Naive thymus-derived CD8-positive, alpha-beta T cell (primary cell): ENCODE measurements at regions not wholly inside any gene's neighbourhood (a gene's known extent, or its start where the extent isn't known, plus 50 kb on each side); places are given as distances from the start of the nearest gene placed in this dataset.

Experiments
- ATAC-seq, 2 donors: fragments of 150-1000 bp; cut with Tn5 transposase in 1 of 2; sonication (Bioruptor Pico), chemical (Tn5 transposase) in 1 of 2; 1 replicate in 1 of 2; 2 replicates in 1 of 2; pipeline ENCODE4 v1.10.0; 2021; ENCODE audit warnings: mild to moderate bottlenecking in 2 of 2, moderate library complexity in 2 of 2
- POLR2A ChIA-PET: fragments of 350-600 bp; sonication (Branson Sonifier 250); formaldehyde crosslinking; loops from one replicate; lab custom pipeline; 2021; ENCODE audit warnings: antibody characterized with exemption; lab: Charles Lee
- DNase-seq, 10 donors: peaks; one replicate each; pipeline versions ENCODE4 v3.0.0 to v3.0.0-alpha.2; 2020 to 2022
- H3K27ac Mint-ChIP-seq, 10 donors: one replicate each; pipeline ENCODE4 v1.8.0; 2020 to 2022; ENCODE audit warnings: mild to moderate bottlenecking in 10 of 10, mixed read lengths in 10 of 10, moderate library complexity in 4 of 10, inconsistent platforms in 1 of 10
- H3K27me3 Mint-ChIP-seq, 5 donors: one replicate each; pipeline ENCODE4 v1.8.0; 2021 to 2022; ENCODE audit warnings: mixed read lengths in 5 of 5
- H3K36me3 Mint-ChIP-seq, 3 donors: one replicate each; pipeline ENCODE4 v1.8.0; 2020 to 2022; ENCODE audit warnings: mixed read lengths in 3 of 3, mild to moderate bottlenecking in 2 of 3, inconsistent platforms in 1 of 3
- H3K4me1 Mint-ChIP-seq, 4 donors: one replicate each; pipeline ENCODE4 v1.8.0; 2021 to 2022; ENCODE audit warnings: mixed read lengths in 4 of 4
- H3K4me3 Mint-ChIP-seq, 10 donors: one replicate each; pipeline ENCODE4 v1.8.0; 2020 to 2022; ENCODE audit warnings: mild to moderate bottlenecking in 10 of 10, mixed read lengths in 10 of 10, moderate library complexity in 6 of 10, inconsistent platforms in 1 of 10
- H3K9me3 Mint-ChIP-seq, 9 donors: one replicate each; pipeline ENCODE4 v1.8.0; 2020 to 2022; ENCODE audit warnings: mixed read lengths in 9 of 9, mild to moderate bottlenecking in 3 of 9, inconsistent platforms in 1 of 9, moderate library complexity in 1 of 9

DNA sequence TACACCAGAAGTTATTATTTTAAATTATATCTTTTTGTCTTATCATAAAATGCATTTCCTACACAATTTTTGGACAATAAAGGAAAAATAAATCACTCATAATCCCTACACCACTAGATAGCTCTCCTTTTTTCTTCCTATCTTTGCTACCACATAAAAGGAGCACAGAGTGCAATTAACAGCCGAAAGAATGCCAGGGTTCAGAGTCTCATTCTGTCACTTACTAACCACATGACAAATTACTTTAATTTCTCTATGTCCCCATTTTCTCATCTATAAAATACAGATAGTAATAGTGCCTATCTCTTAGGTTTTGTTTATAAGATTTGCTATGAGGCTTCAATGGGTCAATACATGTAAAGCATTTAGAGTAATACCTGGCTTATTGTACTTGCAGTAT is 158.7 kb upstream of the GRIN3A start:
- no peak for ATAC-seq
- no peaks in the 10 kb centered on the region for H3K36me3 Mint-ChIP-seq
- H3K27me3 Mint-ChIP-seq: peaks cover 0 to 2% (median 0%) of the 10 kb centered on the region in 5 donors
- DNase-seq: no peak
- H3K4me1 Mint-ChIP-seq: no peaks in the 10 kb centered on the region
- H3K9me3 Mint-ChIP-seq: no peaks in the 10 kb centered on the region
- POLR2A ChIA-PET: no interaction called here
- H3K4me3 Mint-ChIP-seq: no peak overlapping the region
- H3K27ac Mint-ChIP-seq: no peak overlapping the region

DNA sequence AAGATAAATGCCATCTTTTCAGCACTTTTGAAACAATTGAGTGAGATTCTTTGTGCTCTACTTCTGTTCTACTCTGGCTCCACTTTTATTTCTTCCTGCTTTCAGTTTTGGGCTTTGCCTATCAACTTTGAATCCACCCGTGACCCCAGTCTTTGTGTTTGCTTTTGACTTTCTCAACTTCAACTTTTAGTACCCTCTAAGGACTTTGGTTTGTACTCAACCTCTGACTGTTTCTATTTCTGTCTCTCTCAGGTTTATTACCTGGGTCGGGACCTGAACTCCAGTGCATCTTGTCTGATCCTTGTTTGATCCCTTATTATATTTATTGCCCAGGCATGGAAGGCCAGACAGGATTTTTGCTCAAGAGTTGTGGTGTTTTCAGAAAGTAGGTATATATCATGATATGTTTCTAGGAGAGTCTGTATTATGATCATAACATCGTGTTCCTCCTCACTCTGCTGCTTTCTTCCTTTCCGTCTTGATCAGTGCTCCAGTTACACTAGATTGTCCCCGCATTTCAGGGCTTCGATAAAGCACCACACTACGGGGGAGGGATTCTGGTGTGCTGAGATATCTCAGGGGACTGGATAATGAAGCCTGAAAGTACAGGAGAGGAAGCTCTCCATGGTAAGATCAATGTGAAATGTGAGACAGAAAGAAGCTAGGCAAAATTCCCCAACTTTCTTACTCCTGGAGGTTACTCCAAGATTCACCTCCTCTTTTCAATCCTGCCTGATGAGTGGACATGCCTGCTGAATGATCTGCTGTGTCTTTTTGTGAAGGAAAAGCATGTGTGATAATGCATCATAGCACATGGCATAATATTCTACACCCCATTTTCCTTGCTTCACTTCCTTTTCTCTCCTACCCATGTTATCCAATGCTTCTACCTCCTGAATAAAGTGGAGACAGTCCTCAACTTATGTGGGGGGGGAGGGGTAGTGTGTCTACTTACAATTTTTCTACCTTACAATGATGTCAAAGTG is 155.5 kb upstream of the GRIN3A start:
- Mint-ChIP-seq H3K4me3 (no peak overlapping the region), H3K4me1 (no peaks in the 10 kb centered on the region), H3K9me3 (peaks cover 0 to 3% (median 0%) of the 10 kb centered on the region in 9 donors), H3K36me3 (no peaks in the 10 kb centered on the region), H3K27me3 (peaks cover 0 to 2% (median 0%) of the 10 kb centered on the region in 5 donors), H3K27ac (no peak overlapping the region)
- DNase-seq (no peak), ATAC-seq (no peak)
- POLR2A ChIA-PET: no interaction called here

DNA sequence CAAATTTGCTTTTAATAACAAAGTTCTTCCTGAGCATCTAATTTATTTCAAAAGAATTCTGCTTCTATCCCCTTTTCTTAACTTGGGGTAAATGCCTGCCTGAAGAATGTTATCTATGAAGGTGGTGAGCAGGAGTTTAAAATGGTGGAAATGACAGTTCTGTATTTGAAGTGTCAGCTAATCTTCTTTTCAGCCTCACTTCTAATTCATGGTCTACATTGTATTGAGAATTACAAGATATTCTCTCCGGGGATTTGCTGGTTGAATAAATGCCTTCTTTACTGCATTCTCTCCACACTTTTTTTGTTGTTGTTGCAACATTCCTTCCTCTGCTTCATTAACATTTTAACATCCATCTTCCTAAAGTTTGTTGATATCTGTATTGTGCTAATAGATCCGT is 143.1 kb upstream of the GRIN3A start:
- Mint-ChIP-seq H3K27ac (no peak overlapping the region), H3K4me1 (no peaks in the 10 kb centered on the region), H3K36me3 (no peaks in the 10 kb centered on the region), H3K9me3 (peaks cover 0 to 4% (median 0%) of the 10 kb centered on the region in 9 donors), H3K4me3 (no peak overlapping the region), H3K27me3 (peaks cover 0 to 6% (median 0%) of the 10 kb centered on the region in 5 donors)
- DNase-seq (no peak), ATAC-seq (no peak)
- POLR2A ChIA-PET: no interaction called here

DNA sequence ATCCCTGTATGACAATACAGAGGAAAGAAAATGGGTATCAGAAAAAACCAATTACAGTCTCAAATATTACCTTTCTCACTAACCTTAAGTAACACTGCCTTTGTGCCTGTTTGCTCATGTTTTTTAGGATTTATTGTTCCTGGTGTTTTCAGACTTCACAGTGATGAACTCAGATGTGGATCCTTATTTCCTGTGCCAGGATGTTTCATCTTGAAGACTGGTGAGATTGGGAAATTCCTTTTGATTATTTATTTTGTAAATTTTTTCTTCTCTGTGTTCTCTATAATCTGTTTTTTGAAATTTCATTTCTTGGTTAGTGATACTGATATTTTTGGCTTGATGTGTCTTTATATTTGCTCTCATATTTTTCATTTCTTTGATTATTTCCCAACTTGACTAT is 142.4 kb upstream of the GRIN3A start:
- no peak for ATAC-seq
- H3K9me3 Mint-ChIP-seq: peaks cover 0 to 4% (median 0%) of the 10 kb centered on the region in 9 donors
- H3K27ac Mint-ChIP-seq: no peak overlapping the region
- no peak for DNase-seq
- H3K4me3 Mint-ChIP-seq: no peak overlapping the region
- no peaks in the 10 kb centered on the region for H3K4me1 Mint-ChIP-seq
- H3K36me3 Mint-ChIP-seq: no peaks in the 10 kb centered on the region
- POLR2A ChIA-PET: no interaction called here
- peaks cover 0 to 6% (median 0%) of the 10 kb centered on the region in 5 donors for H3K27me3 Mint-ChIP-seq

DNA sequence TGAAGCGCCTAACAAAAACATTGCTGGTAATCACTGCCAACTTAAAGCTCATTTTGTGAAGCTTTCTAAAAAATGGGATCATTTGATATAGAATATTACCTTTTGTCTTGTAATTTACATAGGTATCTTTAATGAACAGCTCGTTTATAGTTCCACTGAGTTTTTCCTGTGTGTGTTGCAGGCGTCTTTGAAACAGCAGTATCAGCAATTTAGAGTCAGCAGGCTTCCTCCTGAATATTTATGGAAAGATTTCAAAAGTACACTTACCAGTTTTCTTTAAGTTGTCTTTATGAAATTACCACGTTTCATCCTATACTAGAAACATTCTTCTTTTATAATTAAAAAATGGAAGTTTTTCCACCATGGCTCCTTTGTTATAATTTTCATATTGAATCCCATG is 140.3 kb upstream of the GRIN3A start:
- Mint-ChIP-seq H3K36me3 (no peaks in the 10 kb centered on the region), H3K27ac (no peak overlapping the region), H3K4me3 (no peak overlapping the region), H3K4me1 (no peaks in the 10 kb centered on the region), H3K9me3 (peaks cover 0 to 4% (median 0%) of the 10 kb centered on the region in 9 donors), H3K27me3 (peaks cover 0 to 6% (median 0%) of the 10 kb centered on the region in 5 donors)
- DNase-seq (no peak), ATAC-seq (no peak)
- POLR2A ChIA-PET: no interaction called here

DNA sequence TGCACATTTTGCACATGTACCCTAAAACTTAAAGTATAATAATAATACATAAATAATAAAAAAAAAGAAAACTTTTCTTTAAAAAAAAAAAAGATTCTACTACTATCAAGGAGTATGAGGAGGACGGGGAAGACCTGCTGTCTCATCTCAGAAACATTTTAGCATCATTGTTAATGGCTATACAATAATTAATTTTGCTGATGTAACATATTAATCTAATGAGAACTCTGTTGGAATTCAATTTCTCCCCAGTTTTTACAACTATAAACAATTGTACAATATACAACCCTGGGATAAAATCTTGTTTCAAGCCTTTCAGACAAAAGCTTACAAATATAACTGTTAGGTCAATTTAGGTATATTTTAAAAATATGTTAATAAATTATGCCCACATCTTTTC is 139.0 kb upstream of the GRIN3A start:
- Mint-ChIP-seq H3K36me3 (no peaks in the 10 kb centered on the region), H3K9me3 (peaks cover 0 to 2% (median 0%) of the 10 kb centered on the region in 9 donors), H3K4me1 (no peaks in the 10 kb centered on the region), H3K27ac (no peak overlapping the region), H3K27me3 (peaks cover 0 to 5% (median 0%) of the 10 kb centered on the region in 5 donors), H3K4me3 (no peak overlapping the region)
- DNase-seq: no peak
- POLR2A ChIA-PET: no interaction called here
- no peak for ATAC-seq

DNA sequence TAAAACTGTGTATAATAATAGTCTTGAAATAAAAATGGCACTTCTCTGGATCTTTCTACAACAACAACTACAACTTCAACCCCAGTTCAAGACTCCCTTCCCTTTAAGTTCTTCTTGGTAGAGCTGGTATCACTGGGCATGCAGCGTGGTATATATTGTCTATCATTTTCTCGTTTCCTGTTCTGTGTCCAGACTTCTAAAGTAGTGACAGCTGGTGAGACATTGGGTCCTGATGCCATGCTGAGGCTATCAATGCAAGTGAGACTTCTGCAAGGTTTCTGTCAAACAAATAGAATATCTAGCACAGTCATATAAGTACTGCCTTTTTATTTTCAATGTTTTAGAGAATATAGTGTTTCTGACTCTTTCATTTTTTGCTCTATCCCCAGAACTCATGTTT is 123.0 kb upstream of the GRIN3A start:
- H3K4me3 Mint-ChIP-seq: no peak overlapping the region
- H3K9me3 Mint-ChIP-seq: peaks cover 0 to 1% (median 0%) of the 10 kb centered on the region in 9 donors
- H3K27me3 Mint-ChIP-seq: peaks cover 0 to 9% (median 0%) of the 10 kb centered on the region in 5 donors
- no peak overlapping the region for H3K27ac Mint-ChIP-seq
- peaks cover 0 to 2% (median 0%) of the 10 kb centered on the region in 4 donors for H3K4me1 Mint-ChIP-seq
- no peak for DNase-seq
- POLR2A ChIA-PET: no interaction called here
- no peak for ATAC-seq
- no peaks in the 10 kb centered on the region for H3K36me3 Mint-ChIP-seq

- peaks cover 0 to 7% (median 0%) of the 10 kb centered on the region in 5 donors for H3K27me3 Mint-ChIP-seq
- H3K36me3 Mint-ChIP-seq: no peaks in the 10 kb centered on the region
- H3K9me3 Mint-ChIP-seq: peaks cover 0 to 1% (median 0%) of the 10 kb centered on the region in 9 donors
- DNase-seq (no peak), ATAC-seq (no peak)
- POLR2A ChIA-PET: no interaction called here
- H3K4me3 Mint-ChIP-seq: no peak overlapping the region
- H3K4me1 Mint-ChIP-seq: peaks cover 0 to 2% (median 0%) of the 10 kb centered on the region in 4 donors
- H3K27ac Mint-ChIP-seq: no peak overlapping the region
Measured at GRCh38 chr9:101860920-101861319, 122.5 kb upstream of the GRIN3A start.

DNA sequence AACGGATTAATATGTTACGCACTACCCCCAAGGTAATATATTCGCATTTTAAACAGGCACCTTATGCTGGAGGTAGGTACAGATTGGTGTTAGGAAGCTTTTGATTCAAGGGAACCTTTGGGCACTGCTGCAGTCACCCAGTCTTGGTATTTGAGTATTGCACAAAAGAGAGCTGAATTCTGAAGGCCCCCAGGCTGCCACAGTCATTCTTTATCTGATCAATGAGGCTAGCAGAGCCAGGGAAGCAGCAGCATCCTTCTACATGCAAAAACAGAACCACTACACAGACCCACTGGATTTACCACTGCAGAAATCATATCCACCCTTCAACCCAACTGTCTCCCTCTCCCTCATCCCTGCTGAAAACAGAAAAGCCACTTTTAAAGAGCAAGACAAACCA is 121.2 kb upstream of the GRIN3A start:
- POLR2A ChIA-PET: no interaction called here
- H3K27ac Mint-ChIP-seq: no peak overlapping the region
- H3K27me3 Mint-ChIP-seq: peaks cover 0 to 7% (median 0%) of the 10 kb centered on the region in 5 donors
- H3K4me1 Mint-ChIP-seq: peaks cover 0 to 2% (median 0%) of the 10 kb centered on the region in 4 donors
- H3K9me3 Mint-ChIP-seq: peaks cover 0 to 1% (median 0%) of the 10 kb centered on the region in 9 donors
- ATAC-seq (no peak), DNase-seq (no peak)
- no peak overlapping the region for H3K4me3 Mint-ChIP-seq
- no peaks in the 10 kb centered on the region for H3K36me3 Mint-ChIP-seq

DNA sequence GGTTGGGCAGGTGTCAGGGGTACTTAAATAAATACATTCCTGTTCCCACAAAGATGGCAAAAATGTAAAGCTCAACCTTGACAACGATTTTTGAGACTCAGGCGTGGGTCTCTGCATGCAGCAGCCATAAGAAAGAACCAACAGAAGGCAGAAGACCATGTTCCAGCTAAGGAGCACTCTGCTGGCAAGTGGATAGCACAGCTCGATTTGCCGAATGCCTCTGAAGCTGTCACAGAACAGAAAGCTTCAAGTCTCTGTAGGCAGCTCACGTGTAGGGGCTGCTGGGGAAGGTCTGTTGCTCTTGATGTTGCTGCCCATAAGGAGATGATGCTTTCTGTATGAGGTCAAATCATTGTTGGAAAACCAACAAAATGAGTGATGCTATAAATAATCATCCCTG is 119.6 kb upstream of the GRIN3A start:
- ATAC-seq (no peak), DNase-seq (no peak)
- H3K36me3 Mint-ChIP-seq: no peaks in the 10 kb centered on the region
- no peak overlapping the region for H3K27ac Mint-ChIP-seq
- no peaks in the 10 kb centered on the region for H3K4me1 Mint-ChIP-seq
- peaks cover 0 to 9% (median 0%) of the 10 kb centered on the region in 5 donors for H3K27me3 Mint-ChIP-seq
- no peak overlapping the region for H3K4me3 Mint-ChIP-seq
- POLR2A ChIA-PET: no interaction called here
- peaks cover 0 to 3% (median 0%) of the 10 kb centered on the region in 9 donors for H3K9me3 Mint-ChIP-seq

DNA sequence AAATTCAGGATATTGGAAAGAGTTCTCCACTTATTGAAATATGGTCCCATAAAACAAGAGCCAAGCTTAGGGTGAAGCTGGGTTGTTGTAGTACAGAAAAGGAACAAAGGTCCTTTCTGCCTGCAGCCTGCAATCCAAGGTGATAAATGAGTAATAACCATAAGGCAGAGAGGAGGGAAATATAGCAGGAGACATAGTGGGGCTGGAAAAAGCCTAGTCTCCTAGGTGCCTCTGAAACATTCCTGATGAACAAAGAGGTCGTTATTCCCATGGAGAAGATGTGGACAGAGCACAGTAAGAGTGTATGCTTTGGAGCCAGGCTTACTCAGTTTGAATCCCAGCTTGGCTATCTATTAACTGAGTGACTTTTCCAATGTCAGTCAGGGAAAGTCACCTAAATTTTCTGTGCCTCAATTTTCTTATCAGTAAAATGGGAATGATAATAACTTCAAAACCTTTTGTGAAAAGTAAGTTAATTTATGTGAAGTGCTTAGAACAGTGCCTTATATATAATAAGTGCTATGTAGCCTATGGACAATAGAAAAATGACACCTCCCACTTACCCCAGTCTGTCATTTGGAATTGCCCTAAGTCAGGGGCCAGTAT is 110.8 kb upstream of the GRIN3A start:
- Mint-ChIP-seq H3K9me3 (peaks cover 0 to 3% (median 0%) of the 10 kb centered on the region in 9 donors), H3K4me3 (no peak overlapping the region), H3K36me3 (no peaks in the 10 kb centered on the region), H3K27ac (no peak overlapping the region), H3K4me1 (no peaks in the 10 kb centered on the region), H3K27me3 (peaks cover 0 to 11% (median 2%) of the 10 kb centered on the region in 5 donors)
- POLR2A ChIA-PET: no interaction called here
- ATAC-seq (no peak), DNase-seq (no peak)

DNA sequence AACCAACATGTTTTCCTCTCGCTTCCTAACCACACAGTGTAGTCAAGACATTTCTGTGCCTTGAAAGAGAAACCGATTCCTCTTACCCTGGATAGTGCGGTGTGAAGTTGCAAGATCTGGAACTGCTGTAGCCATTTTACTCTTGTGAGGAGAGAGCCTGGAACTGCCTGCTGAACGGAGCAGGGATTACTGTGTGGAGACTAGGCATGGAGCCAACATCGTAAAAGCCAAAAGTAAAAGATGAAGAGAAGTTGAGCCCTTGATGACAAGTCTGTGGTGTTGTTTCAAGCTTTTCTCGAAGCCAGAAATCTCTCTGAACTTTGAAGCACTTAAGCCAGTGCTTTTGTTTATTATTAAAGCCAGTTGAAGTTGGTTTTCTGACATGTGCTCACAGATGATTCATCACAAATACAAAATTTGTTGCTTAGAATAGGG is 110.1 kb upstream of the GRIN3A start:
- H3K9me3 Mint-ChIP-seq: no peaks in the 10 kb centered on the region
- peaks cover 0 to 8% (median 2%) of the 10 kb centered on the region in 5 donors for H3K27me3 Mint-ChIP-seq
- no peaks in the 10 kb centered on the region for H3K36me3 Mint-ChIP-seq
- H3K4me1 Mint-ChIP-seq: no peaks in the 10 kb centered on the region
- no peak overlapping the region for H3K4me3 Mint-ChIP-seq
- no peak for ATAC-seq
- no peak overlapping the region for H3K27ac Mint-ChIP-seq
- no peak for DNase-seq
- POLR2A ChIA-PET: no interaction called here

DNA sequence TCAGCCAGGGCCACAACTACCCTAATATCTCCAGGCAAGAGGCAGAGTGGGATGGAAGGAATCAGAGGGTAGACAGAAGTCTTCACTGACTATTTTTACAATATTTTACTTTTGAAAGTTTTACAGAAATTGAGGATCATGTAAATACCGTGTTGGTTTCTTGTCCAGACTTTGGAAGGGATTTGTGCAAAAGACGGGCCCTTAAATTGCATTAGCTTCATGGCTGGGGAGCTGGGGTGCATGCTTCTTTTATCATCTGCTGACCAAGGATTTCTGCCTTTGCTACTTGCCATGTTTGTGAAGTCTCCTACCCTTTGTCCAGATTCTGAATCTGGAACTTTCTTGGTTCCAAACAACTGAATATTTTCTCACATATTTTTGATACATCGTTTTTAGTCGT is 107.7 kb upstream of the GRIN3A start:
- no peak overlapping the region for H3K4me3 Mint-ChIP-seq
- POLR2A ChIA-PET: no interaction called here
- ATAC-seq (no peak), DNase-seq (no peak)
- no peaks in the 10 kb centered on the region for H3K9me3 Mint-ChIP-seq
- H3K4me1 Mint-ChIP-seq: no peaks in the 10 kb centered on the region
- no peak overlapping the region for H3K27ac Mint-ChIP-seq
- H3K27me3 Mint-ChIP-seq: no peaks in the 10 kb centered on the region
- no peaks in the 10 kb centered on the region for H3K36me3 Mint-ChIP-seq
